ENCODE measurements at regions not wholly inside any gene's neighbourhood (a gene's known extent, or its start where the extent isn't known, plus 50 kb on each side); places are given as distances from the start of the nearest gene placed in this dataset.

- Mint-ChIP-seq H3K4me1 (no peaks in the 10 kb centered on the region), H3K4me3 (no peak overlapping the region), H3K27ac (no peak overlapping the region), H3K9me3 (peaks cover 6% of the 10 kb centered on the region), H3K36me3 (no peaks in the 10 kb centered on the region), H3K27me3 (no peaks in the 10 kb centered on the region)
- no peak for DNase-seq
- ATAC-seq (ENCODE audit: low read depth): no peak
- POLR2A ChIA-PET: interaction anchor here (0.5 kb wide), 1 partner anchor 1437 kb away, joined by 3 read pairs; no protein-coding TSS in a partner anchor
Measured at GRCh38 chr3:62992520-62992919, 117.3 kb upstream of the CADPS start.

GRCh38 chr3:62995119-62995518 lies 119.9 kb upstream of the CADPS start:
- Mint-ChIP-seq H3K27me3 (no peaks in the 10 kb centered on the region), H3K4me3 (no peak overlapping the region), H3K9me3 (peaks cover 5% of the 10 kb centered on the region), H3K27ac (no peak overlapping the region), H3K4me1 (no peaks in the 10 kb centered on the region), H3K36me3 (no peaks in the 10 kb centered on the region)
- ATAC-seq (ENCODE audit: low read depth) (no peak), DNase-seq (no peak)
- POLR2A ChIA-PET: no interaction called here

DNA sequence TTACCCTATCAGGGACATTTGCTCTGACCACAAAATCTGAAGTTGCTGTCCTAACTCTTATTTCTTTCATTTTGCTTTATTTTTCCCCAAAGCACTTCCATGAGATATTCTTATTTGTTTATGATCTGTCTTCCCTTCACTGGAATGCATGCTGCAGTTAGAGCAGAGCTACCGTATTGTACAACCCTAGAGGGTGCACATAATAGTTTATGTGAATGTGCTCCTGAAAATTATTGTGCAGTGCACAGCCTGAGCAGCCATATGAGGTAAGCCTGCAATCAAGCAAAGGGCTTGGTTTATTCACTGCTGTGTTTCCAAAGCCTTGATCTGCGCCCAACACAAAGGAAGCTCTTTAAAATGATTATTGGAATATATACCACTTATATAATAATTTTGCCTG lies 120.3 kb upstream of the CADPS start:
- H3K27me3 Mint-ChIP-seq: no peaks in the 10 kb centered on the region
- no peaks in the 10 kb centered on the region for H3K4me1 Mint-ChIP-seq
- ATAC-seq (ENCODE audit: low read depth) (no peak), DNase-seq (no peak)
- POLR2A ChIA-PET: no interaction called here
- no peak overlapping the region for H3K4me3 Mint-ChIP-seq
- peaks cover 4% of the 10 kb centered on the region for H3K9me3 Mint-ChIP-seq
- no peak overlapping the region for H3K27ac Mint-ChIP-seq
- no peaks in the 10 kb centered on the region for H3K36me3 Mint-ChIP-seq

DNA sequence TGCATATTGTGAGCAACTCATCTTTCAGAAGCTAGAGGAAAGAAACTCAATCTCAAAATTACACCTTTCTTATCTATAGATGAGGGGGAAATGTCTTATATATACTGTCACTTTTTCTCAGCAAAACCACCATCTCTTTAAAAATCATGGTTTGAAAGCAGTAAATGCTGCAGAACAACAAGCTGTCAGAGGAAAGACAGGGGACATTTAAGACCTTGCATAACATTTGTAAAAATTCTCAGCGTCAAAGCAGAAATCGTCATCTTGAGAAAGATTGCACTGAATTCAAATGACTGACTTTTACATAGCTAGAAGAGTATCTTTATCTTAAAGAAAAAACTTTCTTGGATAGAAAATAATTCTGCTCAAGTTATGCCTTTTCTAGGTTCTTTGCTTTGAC lies 122.2 kb upstream of the CADPS start:
- H3K36me3 Mint-ChIP-seq: no peaks in the 10 kb centered on the region
- ATAC-seq (ENCODE audit: low read depth): no peak
- H3K4me3 Mint-ChIP-seq: no peak overlapping the region
- POLR2A ChIA-PET: no interaction called here
- H3K4me1 Mint-ChIP-seq: no peaks in the 10 kb centered on the region
- DNase-seq: no peak
- H3K9me3 Mint-ChIP-seq: peaks cover 2% of the 10 kb centered on the region
- H3K27ac Mint-ChIP-seq: no peak overlapping the region
- no peaks in the 10 kb centered on the region for H3K27me3 Mint-ChIP-seq

DNA sequence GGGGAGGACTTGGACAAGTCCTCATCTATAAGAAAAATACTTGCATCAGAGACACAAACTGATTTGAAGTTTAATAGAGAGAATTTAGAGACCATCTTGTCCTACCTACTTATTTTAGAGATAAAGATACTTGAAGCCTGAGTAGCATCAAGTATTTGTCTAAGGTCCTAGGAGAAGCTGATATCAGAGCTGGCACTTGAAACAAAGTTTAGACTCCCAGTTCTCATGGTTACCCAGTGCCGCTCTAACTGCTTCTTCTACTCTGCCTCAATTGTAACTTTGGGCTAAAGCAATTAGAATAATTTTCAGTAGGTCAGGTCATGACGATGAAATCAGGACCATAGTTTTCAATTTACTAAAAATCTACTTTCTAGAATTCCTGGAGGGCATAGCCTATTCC lies 123.9 kb upstream of the CADPS start:
- Mint-ChIP-seq H3K27ac (no peak overlapping the region), H3K27me3 (no peaks in the 10 kb centered on the region), H3K36me3 (no peaks in the 10 kb centered on the region), H3K9me3 (peaks cover 2% of the 10 kb centered on the region), H3K4me3 (no peak overlapping the region), H3K4me1 (no peaks in the 10 kb centered on the region)
- DNase-seq (no peak), ATAC-seq (ENCODE audit: low read depth) (no peak)
- POLR2A ChIA-PET: no interaction called here

DNA sequence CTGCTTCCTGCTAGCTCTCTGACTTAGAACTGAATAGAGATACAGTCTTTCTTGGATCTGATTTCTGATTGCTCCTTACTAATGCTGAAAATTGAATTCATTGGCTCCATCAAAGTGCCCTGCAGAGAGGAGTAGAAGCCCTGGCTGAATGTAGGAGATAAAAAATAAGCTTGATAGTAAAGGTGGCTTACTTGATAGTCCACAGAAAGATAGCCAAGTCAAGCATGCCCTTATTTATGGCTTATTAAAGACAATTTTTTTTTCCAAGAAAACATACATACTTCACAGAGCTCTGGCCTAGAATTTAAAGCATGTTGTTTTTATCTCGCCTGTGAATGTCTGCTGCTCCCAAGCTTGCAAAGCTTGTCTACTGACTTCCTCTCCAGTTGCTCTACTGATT lies 124.6 kb upstream of the CADPS start:
- Mint-ChIP-seq H3K27me3 (no peaks in the 10 kb centered on the region), H3K4me1 (no peaks in the 10 kb centered on the region), H3K27ac (no peak overlapping the region), H3K4me3 (no peak overlapping the region), H3K9me3 (peaks cover 2% of the 10 kb centered on the region), H3K36me3 (no peaks in the 10 kb centered on the region)
- no peak for ATAC-seq (ENCODE audit: low read depth)
- no peak for DNase-seq
- POLR2A ChIA-PET: no interaction called here

DNA sequence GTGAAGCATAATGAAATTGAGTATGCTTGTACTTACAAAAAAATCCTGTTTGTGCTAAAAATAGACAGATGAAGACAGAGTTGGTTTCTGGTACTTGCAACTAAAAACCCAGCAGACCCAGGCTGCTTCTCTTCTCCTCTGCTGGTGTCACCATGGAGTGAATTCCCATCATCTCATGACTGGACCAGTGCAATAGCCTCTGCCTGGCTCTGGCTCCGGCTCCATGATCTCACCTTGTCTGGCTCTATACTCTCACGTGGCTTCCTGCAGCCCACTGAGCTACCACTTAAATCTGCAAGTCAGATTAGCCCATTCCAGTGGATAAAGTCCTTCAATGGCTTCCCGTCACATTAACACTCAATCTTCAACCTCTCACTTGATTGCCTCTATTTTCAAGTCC lies 129.2 kb upstream of the CADPS start:
- H3K4me1 Mint-ChIP-seq: no peaks in the 10 kb centered on the region
- no peak for DNase-seq
- no peak for ATAC-seq (ENCODE audit: low read depth)
- no peak overlapping the region for H3K27ac Mint-ChIP-seq
- H3K36me3 Mint-ChIP-seq: no peaks in the 10 kb centered on the region
- H3K27me3 Mint-ChIP-seq: no peaks in the 10 kb centered on the region
- POLR2A ChIA-PET: no interaction called here
- no peaks in the 10 kb centered on the region for H3K9me3 Mint-ChIP-seq
- no peak overlapping the region for H3K4me3 Mint-ChIP-seq

DNA sequence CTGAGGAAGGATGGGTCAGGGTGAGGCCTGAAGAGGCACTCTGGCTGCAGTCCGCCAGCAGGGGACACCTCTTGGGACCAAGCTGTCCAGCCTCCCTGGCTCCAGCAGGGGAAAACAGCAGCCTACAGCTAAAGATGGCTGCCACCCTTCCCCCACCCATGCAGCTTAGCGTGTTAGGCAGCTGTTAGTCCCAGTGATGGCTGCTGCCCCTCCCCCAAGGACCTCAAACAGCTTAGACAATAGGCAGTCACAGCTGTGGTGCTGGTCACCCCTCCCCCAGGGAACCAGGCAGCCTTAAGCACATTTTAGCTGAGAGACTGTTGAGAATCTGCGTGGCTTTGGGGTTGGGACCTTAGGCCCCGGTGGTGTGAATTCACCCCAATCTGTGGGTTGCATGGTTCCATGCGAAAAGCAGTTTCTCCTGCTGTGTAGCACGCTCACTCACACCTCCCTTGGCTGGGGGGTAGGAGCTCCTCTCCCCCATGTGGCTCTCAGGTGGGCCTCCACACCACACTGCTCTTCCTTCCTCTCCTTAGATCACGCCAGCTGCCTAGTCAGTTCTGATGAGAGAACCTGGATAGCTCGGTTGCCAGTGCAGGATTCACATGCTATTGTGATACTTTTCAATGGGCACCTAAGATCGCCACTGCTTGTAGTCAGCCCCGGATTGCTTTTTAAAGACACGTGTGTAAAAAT lies 140.5 kb upstream of the CADPS start:
- POLR2A ChIA-PET: no interaction called here
- Mint-ChIP-seq H3K27me3 (no peaks in the 10 kb centered on the region), H3K36me3 (no peaks in the 10 kb centered on the region), H3K9me3 (peaks cover 2% of the 10 kb centered on the region), H3K4me3 (no peak overlapping the region), H3K27ac (no peak overlapping the region), H3K4me1 (no peaks in the 10 kb centered on the region)
- DNase-seq (no peak), ATAC-seq (ENCODE audit: low read depth) (no peak)

DNA sequence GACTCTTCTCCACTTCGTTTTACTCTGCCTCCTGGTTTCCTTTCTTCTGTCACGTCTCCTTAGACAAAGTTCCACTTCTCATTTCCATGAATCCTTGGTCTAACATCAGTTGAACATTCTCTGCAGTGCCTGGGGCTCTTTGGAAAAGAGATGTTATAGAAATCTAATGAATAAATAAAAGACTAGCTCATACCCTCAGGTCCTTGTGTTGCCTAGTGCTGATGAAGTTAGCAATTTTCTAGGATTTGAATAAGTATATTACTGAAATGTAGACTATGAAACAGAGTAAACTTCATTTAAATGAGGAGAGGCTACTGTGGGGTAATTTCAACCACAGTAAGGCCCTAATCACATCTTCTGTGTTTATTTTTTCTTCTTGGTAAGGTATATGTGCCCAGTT lies 146.9 kb upstream of the CADPS start:
- Mint-ChIP-seq H3K27ac (no peak overlapping the region), H3K27me3 (no peaks in the 10 kb centered on the region), H3K9me3 (no peaks in the 10 kb centered on the region), H3K4me1 (no peaks in the 10 kb centered on the region), H3K4me3 (no peak overlapping the region), H3K36me3 (no peaks in the 10 kb centered on the region)
- ATAC-seq (ENCODE audit: low read depth): no peak
- POLR2A ChIA-PET: no interaction called here
- DNase-seq: no peak

GRCh38 chr3:63026722-63027121 lies 151.5 kb upstream of the CADPS start:
- no peak overlapping the region for H3K4me3 Mint-ChIP-seq
- no peak for DNase-seq
- H3K27ac Mint-ChIP-seq: no peak overlapping the region
- H3K9me3 Mint-ChIP-seq: peaks cover 3% of the 10 kb centered on the region
- POLR2A ChIA-PET: no interaction called here
- H3K4me1 Mint-ChIP-seq: no peaks in the 10 kb centered on the region
- no peaks in the 10 kb centered on the region for H3K27me3 Mint-ChIP-seq
- no peaks in the 10 kb centered on the region for H3K36me3 Mint-ChIP-seq
- no peak for ATAC-seq (ENCODE audit: low read depth)

GRCh38 chr3:63029326-63029725 lies 154.1 kb upstream of the CADPS start:
- POLR2A ChIA-PET: no interaction called here

DNA sequence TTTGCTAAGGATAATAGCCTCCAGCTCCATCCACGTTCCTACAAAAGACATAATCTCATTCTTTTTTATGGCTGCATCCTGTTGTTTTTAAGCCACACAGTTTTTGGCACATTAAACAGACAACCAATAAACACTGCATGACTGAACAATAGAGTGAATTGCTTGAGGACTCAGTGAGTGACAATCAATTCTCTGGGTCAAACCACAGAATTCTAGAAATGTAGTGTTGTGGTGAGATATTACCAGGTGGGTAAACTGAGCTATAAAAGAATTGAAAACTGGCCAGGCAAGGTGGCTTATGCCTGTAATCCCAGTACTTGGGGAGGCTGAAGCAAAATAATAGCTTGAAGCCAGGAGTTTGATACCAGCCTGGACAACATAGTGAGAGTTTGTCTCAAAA lies 154.7 kb upstream of the CADPS start:
- peaks cover 3% of the 10 kb centered on the region for H3K9me3 Mint-ChIP-seq
- no peaks in the 10 kb centered on the region for H3K36me3 Mint-ChIP-seq
- POLR2A ChIA-PET: no interaction called here
- H3K27ac Mint-ChIP-seq: no peak overlapping the region
- ATAC-seq (ENCODE audit: low read depth): no peak
- no peaks in the 10 kb centered on the region for H3K4me1 Mint-ChIP-seq
- H3K4me3 Mint-ChIP-seq: no peak overlapping the region
- no peak for DNase-seq
- H3K27me3 Mint-ChIP-seq: no peaks in the 10 kb centered on the region

More at GRCh38 chr3:63029326-63029725, 154.1 kb upstream of the CADPS start:
- Mint-ChIP-seq H3K27me3 (no peaks in the 10 kb centered on the region), H3K4me3 (no peak overlapping the region), H3K36me3 (no peaks in the 10 kb centered on the region), H3K4me1 (no peaks in the 10 kb centered on the region), H3K27ac (no peak overlapping the region), H3K9me3 (peaks cover 3% of the 10 kb centered on the region)
- DNase-seq: no peak
- no peak for ATAC-seq (ENCODE audit: low read depth)

DNA sequence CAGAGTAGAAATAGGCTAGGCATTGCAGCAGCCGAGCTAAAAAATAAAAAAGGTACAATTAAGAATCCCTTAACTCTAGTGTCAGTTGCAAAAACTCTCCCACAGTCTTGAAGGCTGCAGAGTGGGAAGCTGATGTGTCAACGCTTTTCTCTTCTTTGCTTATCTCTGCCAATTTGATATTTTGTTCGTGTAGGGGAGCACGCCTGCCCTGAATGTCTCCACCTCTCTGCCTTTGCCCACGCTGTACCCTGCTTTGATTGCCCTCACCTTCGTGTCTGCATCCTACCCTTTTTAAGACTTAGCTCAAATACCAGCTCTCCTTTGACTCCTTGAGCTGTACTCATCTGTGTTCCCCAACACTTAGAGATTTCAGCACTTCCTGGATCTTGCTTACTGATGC lies 155.4 kb upstream of the CADPS start:
- no peak for ATAC-seq (ENCODE audit: low read depth)
- Mint-ChIP-seq H3K4me3 (no peak overlapping the region), H3K36me3 (no peaks in the 10 kb centered on the region), H3K4me1 (no peaks in the 10 kb centered on the region), H3K27ac (no peak overlapping the region), H3K27me3 (no peaks in the 10 kb centered on the region), H3K9me3 (peaks cover 3% of the 10 kb centered on the region)
- DNase-seq: no peak
- POLR2A ChIA-PET: no interaction called here

GRCh38 chr3:63032881-63033280 lies 157.7 kb upstream of the CADPS start:
- no peaks in the 10 kb centered on the region for H3K4me1 Mint-ChIP-seq
- ATAC-seq (ENCODE audit: low read depth) (no peak), DNase-seq (no peak)
- H3K9me3 Mint-ChIP-seq: no peaks in the 10 kb centered on the region
- no peaks in the 10 kb centered on the region for H3K27me3 Mint-ChIP-seq
- H3K36me3 Mint-ChIP-seq: no peaks in the 10 kb centered on the region
- POLR2A ChIA-PET: no interaction called here
- no peak overlapping the region for H3K27ac Mint-ChIP-seq
- H3K4me3 Mint-ChIP-seq: no peak overlapping the region

DNA sequence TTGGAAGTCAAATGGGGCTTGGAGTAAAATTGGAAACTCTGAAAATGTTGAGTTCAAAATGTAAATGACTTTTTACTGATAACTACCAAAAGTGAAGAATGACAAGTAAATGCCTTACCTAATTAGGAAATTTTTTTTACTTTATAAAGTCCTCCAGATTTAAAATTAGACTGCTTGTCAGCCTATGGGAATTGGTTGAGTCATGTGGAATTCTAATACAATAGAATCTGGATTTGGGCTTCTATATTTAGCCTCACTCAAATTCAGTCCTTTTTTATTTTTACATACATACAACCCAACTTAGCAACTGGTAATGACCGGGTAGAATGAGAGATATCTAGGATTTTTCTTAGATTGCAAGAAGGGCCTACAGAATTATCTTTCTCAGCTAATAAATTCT lies 158.9 kb upstream of the CADPS start:
- Mint-ChIP-seq H3K27me3 (no peaks in the 10 kb centered on the region), H3K9me3 (no peaks in the 10 kb centered on the region), H3K4me1 (no peaks in the 10 kb centered on the region), H3K27ac (no peak overlapping the region), H3K4me3 (no peak overlapping the region), H3K36me3 (no peaks in the 10 kb centered on the region)
- ATAC-seq (ENCODE audit: low read depth): no peak
- DNase-seq: no peak
- POLR2A ChIA-PET: no interaction called here
